ENCODE measurements at regions not wholly inside any gene's neighbourhood (a gene's known extent, or its start where the extent isn't known, plus 50 kb on each side); places are given as distances from the start of the nearest gene placed in this dataset.

GRCh38 chr9:108702681-108703080 lies 153.1 kb downstream of the ACTL7B start:
- DNase-seq (ENCODE audit: low spot score, unreplicated experiment), result no peak
- no peaks in the 10 kb centered on the region for H3K4me1 Mint-ChIP-seq (ENCODE audit: low read depth)
- no peak for TF ChIP-seq CTCF (IDR thresholded peaks at IDR 0.05; ENCODE audit: unreplicated experiment)
- peaks cover 73% of the 10 kb centered on the region for H3K27me3 Mint-ChIP-seq
- no peak overlapping the region for H3K27ac Mint-ChIP-seq
- H3K4me3 Mint-ChIP-seq (ENCODE audit: low read depth), result no peak overlapping the region
- no peaks in the 10 kb centered on the region for H3K36me3 Mint-ChIP-seq (ENCODE audit: insufficient read depth)
- no peaks in the 10 kb centered on the region for H3K9me3 Mint-ChIP-seq (ENCODE audit: low read depth)

- H3K27me3 Mint-ChIP-seq, result peaks cover 52% of the 10 kb centered on the region
- no peaks in the 10 kb centered on the region for H3K9me3 Mint-ChIP-seq (ENCODE audit: low read depth)
- no peaks in the 10 kb centered on the region for H3K36me3 Mint-ChIP-seq (ENCODE audit: insufficient read depth)
- no peak overlapping the region for H3K27ac Mint-ChIP-seq
- TF ChIP-seq CTCF (IDR thresholded peaks at IDR 0.05; ENCODE audit: unreplicated experiment), result no peak
- H3K4me1 Mint-ChIP-seq (ENCODE audit: low read depth), result no peaks in the 10 kb centered on the region
- H3K4me3 Mint-ChIP-seq (ENCODE audit: low read depth), result no peak overlapping the region
- DNase-seq (ENCODE audit: low spot score, unreplicated experiment), result no peak
These were observed 157.0 kb downstream of the ACTL7B start for GRCh38 chr9:108698801-108699200.

- no peak overlapping the region for H3K4me3 Mint-ChIP-seq (ENCODE audit: low read depth)
- no peak for DNase-seq (ENCODE audit: low spot score, unreplicated experiment)
- H3K27ac Mint-ChIP-seq, result no peak overlapping the region
- no peaks in the 10 kb centered on the region for H3K9me3 Mint-ChIP-seq (ENCODE audit: low read depth)
- no peak for TF ChIP-seq CTCF (IDR thresholded peaks at IDR 0.05; ENCODE audit: unreplicated experiment)
- H3K27me3 Mint-ChIP-seq, result peaks cover 50% of the 10 kb centered on the region
- no peaks in the 10 kb centered on the region for H3K36me3 Mint-ChIP-seq (ENCODE audit: insufficient read depth)
- no peaks in the 10 kb centered on the region for H3K4me1 Mint-ChIP-seq (ENCODE audit: low read depth)
These were observed 157.6 kb downstream of the ACTL7B start for GRCh38 chr9:108698231-108698630.

GRCh38 chr9:108696156-108696555 lies 159.6 kb downstream of the ACTL7B start:
- Mint-ChIP-seq H3K9me3 (ENCODE audit: low read depth) (no peaks in the 10 kb centered on the region), H3K4me3 (ENCODE audit: low read depth) (no peak overlapping the region)

GRCh38 chr9:108694170-108694569 lies 161.6 kb downstream of the ACTL7B start:
- H3K4me1 Mint-ChIP-seq (ENCODE audit: low read depth), result no peaks in the 10 kb centered on the region
- TF ChIP-seq CTCF (IDR thresholded peaks at IDR 0.05; ENCODE audit: unreplicated experiment), result no peak
- no peak overlapping the region for H3K4me3 Mint-ChIP-seq (ENCODE audit: low read depth)
- H3K27ac Mint-ChIP-seq, result no peak overlapping the region
- H3K9me3 Mint-ChIP-seq (ENCODE audit: low read depth), result peaks cover 4% of the 10 kb centered on the region
- no peaks in the 10 kb centered on the region for H3K36me3 Mint-ChIP-seq (ENCODE audit: insufficient read depth)
- no peak for DNase-seq (ENCODE audit: low spot score, unreplicated experiment)
- peaks cover 30% of the 10 kb centered on the region for H3K27me3 Mint-ChIP-seq

More at GRCh38 chr9:108696156-108696555, 159.6 kb downstream of the ACTL7B start:
- Mint-ChIP-seq H3K36me3 (ENCODE audit: insufficient read depth) (no peaks in the 10 kb centered on the region), H3K4me1 (ENCODE audit: low read depth) (no peaks in the 10 kb centered on the region), H3K27me3 (peaks cover 43% of the 10 kb centered on the region), H3K27ac (no peak overlapping the region)
- no peak for DNase-seq (ENCODE audit: low spot score, unreplicated experiment)
- TF ChIP-seq CTCF (IDR thresholded peaks at IDR 0.05; ENCODE audit: unreplicated experiment), result no peak
